ENCODE measurements at regions not wholly inside any gene's neighbourhood (a gene's known extent, or its start where the extent isn't known, plus 50 kb on each side); places are given as distances from the start of the nearest gene placed in this dataset.
"Not testable (repeated sequence)": the region's sequence is repeated elsewhere in the genome, so short reads cannot be mapped to it uniquely, and the experiment has no call there.

- no peak for DNase-seq
Measured at GRCh38 chr9:31168161-31168560, 1216.3 kb upstream of the ACO1 start.

- DNase-seq, result no peak
Measured at GRCh38 chr9:31174681-31175080, 1209.8 kb upstream of the ACO1 start.

- no peak for DNase-seq
Measured at GRCh38 chr9:31183866-31184265, 1200.6 kb upstream of the ACO1 start.

GRCh38 chr9:31185831-31186230, 1198.6 kb upstream of the ACO1 start:
- no peak for DNase-seq

DNA sequence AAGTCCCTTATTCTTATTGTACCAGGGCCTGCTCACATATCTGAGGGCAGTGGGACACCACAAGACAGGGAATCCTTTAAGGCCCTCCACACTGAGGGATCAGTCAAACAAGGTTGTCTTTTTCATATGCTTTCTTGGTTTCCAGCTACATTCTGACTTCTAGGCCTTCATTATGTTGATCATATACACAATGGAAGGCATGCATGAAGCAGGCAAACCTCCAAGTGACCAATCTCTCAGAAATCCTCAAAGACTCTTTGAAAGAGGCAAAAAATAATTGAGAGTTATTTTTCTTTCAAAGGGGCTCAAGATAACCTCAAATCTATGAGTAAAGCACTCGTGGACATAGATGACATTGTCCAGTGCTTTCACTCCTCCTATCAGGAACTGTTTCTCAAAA, 1195.9 kb upstream of the ACO1 start:
- DNase-seq, result no peak

- DNase-seq, result peak; percentile 9 to 57 (median 48)
Measured at GRCh38 chr9:31210978-31211570, 1173.4 kb upstream of the ACO1 start.

GRCh38 chr9:31229976-31230375, 1154.5 kb upstream of the ACO1 start:
- DNase-seq, result not testable (repeated sequence)

GRCh38 chr9:31232485-31232884, 1152.0 kb upstream of the ACO1 start:
- no peak for DNase-seq

DNA sequence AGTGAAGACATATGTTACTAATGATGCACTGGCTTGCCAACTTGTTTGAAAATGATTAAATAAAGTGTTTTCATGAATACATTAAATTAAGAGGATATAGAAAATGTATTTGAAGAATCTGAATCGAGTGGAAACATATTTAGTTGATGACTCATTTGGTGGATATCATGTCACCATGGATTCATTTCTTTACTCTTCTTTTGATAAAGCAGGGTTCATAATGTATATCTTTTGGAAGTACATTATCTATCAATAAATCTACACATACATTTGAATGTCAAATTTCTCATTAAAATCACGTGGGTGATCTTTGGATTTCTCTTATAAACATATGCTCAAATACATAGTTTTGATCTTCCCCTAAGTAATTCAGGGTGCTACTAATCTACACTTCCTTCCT, 1148.1 kb upstream of the ACO1 start:
- DNase-seq, result no peak

DNA sequence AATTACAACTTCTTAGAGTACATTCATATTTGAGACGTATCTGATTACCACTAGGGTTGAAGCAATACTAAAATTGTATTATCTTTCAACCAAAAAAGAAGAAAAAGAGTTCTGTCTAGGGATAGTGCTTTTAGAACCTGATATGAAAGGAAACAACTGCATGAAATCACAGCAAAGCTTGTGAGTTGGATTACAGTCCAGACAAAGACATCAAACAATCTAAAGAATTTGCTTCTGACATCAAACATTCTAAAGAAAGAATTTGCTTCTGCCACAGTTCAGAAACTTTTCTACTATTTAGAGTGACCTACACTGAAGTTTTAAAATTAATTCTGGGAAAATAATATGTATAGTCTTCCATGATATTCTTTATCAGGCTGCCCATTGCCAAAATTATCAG, 1141.1 kb upstream of the ACO1 start:
- no peak for DNase-seq

DNA sequence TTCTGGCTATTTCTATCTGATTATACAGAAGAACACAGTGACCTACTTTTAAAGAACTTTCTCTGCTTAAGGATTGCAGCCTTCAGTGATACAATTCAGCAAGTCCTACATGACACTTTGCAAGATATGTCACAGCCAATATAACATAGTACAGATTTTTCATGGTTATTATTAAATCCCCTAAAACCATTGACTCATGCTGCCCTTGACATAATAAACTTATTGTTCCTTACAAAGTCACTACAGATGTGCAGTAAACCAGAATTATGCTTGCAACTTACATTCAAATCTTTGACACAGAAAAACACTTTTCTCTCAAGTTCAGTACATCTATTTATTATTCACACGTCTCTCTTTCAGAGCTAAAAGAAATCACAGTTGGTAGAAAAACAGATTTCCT, 1136.3 kb upstream of the ACO1 start:
- DNase-seq, result no peak

DNA sequence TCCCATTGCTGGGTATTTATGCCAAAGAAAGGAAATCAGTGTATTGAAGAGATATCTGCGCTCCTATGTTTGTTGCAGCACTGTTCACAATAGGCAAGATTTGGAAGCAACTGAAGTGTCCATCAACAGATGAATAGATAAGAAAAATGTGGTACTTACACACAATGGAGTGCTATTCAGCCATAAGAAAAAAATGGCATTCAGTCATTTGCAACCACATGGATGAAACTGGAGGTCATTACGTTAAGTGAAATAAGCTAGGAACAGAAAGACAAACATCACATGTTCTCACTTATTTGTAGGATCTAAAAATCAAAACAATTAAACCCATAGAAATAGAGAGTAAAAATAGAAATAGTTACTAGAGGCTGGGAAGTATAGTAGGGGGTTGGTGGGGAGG, 1133.1 kb upstream of the ACO1 start:
- no peak for DNase-seq

DNA sequence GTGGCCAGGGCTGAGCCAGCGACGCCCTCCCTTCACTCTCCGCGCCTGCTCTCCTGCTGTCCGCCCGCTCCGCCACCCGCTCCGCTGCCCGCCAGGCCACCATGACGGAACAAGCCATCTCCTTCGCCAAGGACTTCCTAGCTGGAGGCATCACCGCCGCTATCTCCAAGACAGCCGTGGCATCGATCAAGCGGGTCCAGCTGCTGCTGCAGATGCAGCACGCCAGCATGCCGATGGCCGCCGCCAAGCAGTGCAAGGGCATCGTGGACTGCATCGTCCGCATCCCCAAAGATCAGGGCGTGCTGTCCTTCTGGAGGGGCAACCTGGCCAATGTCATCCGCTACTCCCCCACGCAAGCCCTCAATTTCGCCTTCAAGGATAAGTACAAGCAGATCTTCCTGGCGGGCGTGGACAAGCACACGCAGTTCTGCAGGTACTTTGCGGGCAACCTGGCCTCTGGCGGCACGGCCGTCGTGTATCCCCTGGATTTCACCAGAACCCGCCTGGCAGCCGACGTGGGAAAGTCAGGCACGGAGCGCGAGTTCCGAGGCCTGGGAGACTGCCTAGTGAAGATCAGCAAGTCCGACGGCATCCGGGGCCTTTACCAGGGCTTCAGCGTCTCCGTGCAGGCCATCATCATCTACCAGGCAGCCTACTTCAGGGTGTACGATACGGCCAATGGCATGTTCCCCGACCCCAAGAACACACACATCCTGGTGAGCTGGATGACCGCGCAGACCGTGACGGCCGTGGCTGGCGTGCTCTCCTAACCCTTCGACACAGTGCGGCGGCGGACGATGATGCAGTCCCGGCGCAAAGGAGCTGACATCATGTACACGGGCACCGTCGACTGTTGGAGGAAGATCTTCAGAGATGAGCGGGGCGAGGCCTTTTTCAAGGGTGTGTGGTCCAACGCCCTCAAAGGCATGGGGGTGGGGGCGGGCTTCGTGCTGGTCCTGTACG, 1130.4 kb upstream of the ACO1 start:
- no peak for DNase-seq

GRCh38 chr9:31255211-31255610, 1129.2 kb upstream of the ACO1 start:
- DNase-seq, result no peak

DNA sequence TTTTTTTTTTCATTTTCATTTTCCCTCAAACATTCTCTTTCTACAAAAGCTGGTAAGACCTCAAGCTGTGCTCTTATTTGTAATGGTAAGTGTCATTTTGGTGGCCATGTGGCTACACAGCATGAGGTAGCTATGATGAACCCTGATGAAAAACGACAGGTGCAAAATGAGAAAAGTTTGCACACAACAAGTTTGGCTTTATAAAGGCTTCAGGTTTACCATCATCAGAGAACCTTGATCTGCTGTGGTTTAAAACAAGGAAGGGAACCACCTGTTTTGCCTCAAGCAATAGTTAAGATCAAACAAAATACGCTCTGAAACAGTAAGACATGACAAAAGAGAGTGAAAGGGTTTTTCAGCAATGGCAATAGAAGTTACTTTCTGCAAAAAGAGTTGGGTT, 1124.6 kb upstream of the ACO1 start:
- DNase-seq, result no peak

GRCh38 chr9:31272456-31273295, 1111.8 kb upstream of the ACO1 start:
- no peak for DNase-seq

GRCh38 chr9:31275419-31275818, 1109.0 kb upstream of the ACO1 start:
- DNase-seq, result no peak

DNA sequence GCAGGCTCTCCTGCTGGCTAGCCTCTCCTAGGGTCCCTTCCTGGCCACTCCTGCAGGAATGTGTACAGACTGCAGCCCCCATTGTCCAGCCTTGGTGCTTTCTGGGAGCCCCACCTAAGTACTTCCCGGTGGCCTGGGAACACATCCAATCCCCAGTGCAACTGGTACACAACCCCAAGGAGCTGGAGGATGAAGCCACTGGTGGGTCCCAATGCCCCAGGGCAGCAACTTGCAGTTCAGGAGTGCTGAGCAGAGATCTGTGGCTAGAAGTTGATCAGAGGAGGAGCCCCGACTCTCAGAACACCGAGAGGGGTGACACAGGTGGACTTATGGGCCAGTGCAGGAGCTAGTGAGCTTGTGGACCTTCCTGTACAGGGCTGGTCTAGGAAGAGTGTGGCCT, 1093.7 kb upstream of the ACO1 start:
- no peak for DNase-seq

DNA sequence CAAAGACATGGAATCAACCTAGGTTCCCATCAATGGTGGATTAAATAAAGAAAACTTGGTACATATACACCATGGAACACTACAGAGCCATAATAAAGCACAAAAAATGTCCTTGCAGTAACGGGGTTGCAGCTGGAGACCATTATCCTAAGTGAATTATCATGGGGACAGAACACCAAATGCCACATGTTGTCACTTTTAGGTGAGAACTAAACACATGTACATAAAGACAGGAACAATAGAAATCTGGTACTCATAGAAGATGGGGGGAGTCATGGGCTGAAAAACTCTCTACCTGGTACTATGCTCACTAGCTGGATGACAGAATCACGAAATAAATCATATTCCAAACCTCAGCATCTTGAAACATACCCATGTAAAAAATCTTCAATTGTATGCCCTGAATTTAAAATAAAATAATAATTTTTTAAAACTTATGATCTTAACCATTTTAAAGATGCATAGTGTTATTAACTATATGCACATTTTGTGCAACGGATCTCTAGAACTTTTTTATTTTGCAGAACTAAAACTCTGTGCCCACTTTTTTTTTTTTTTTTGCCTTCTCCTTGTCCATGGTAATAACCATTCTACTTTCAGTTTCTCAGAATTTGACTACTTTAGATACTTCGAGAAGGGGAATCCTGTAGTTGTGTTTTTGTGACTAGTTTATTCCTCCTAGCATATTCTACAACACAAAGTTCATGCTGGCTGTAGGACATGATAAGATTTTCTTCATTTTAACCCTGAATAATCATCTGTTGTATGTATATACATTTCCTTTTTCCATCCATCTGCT, 1081.6 kb upstream of the ACO1 start:
- no peak for DNase-seq

DNA sequence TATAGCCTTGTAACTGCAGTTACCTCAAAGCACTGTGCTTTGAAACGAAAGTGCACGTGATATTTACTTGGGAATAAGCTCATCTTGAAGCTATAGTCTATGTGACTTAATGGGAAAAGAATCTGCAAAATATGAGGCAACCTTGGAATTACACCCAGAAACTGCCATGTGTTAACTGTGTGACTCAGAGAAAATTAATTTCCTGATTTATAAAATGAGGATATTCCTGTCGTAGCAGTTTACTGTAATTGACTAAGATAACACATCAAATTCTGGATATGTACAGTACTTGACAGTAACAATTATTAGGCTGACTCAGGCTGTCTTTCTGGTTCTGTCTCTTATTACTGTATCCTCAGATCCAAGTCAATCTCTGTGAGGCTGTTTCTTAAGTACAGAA, 1079.9 kb upstream of the ACO1 start:
- DNase-seq, result no peak

DNA sequence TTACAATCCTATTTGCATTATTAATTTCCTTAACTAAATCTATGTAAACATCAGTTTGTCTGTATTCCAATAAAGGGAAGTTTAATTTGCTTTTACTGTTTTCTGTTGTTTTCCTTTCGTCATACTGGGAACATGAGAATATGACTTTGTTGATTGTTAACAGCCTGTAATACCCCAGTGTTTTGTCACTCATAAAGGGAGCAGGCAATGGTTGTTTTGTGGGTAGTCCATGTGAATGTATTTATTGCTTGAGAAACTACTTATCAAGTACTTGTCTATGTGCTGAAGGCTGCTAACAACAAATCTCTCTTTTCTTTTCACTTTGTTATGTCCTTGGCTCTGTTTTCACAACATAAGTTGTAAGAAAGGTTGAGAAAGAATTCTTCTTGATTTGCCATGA, 1070.2 kb upstream of the ACO1 start:
- no peak for DNase-seq

GRCh38 chr9:31320494-31320893, 1063.9 kb upstream of the ACO1 start:
- no peak for DNase-seq

DNA sequence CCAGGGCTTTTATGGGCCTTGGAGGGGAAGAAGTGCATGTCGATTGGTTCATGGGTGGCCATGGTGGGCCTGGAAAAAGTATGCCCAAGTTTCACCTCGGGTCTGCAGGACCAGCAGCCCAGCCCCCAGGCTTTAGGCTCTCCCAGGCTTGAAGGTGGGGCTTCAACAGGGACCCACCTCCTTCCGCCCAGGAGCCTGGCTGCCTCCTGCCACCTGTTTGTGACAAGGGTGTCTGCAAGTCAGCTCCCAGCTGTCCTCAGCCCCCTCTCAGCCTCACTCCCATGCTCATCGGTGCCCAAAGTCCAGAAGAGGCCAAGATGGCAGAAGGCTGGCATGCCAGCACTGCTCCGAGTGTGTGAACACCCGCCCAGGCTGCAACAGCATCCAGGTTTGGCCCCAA, 1063.2 kb upstream of the ACO1 start:
- no peak for DNase-seq

All from suppressor macrophage (primary cell).